Daoy (cell line): ENCODE measurements at regions not wholly inside any gene's neighbourhood (a gene's known extent, or its start where the extent isn't known, plus 50 kb on each side); places are given as distances from the start of the nearest gene placed in this dataset.
"Not testable (repeated sequence)": the region's sequence is repeated elsewhere in the genome, so short reads cannot be mapped to it uniquely, and the experiment has no call there.

Experiments used
- DNase-seq: peaks from one replicate; pipeline ENCODE4 v3.0.0-alpha.2; 2015; ENCODE audit warnings: low read depth

- DNase-seq = peak; percentile 14
Observed at GRCh38 chr4:114087596-114088230, 108.3 kb upstream of the ARSJ start.

GRCh38 chr4:114088481-114088880 is 109.0 kb upstream of the ARSJ start:
- DNase-seq = no peak

- no peak for DNase-seq
Observed at GRCh38 chr4:114091546-114091945, 112.1 kb upstream of the ARSJ start.

GRCh38 chr4:114093221-114093715 is 113.8 kb upstream of the ARSJ start:
- DNase-seq = no peak

- DNase-seq = no peak
Observed at GRCh38 chr4:114100288-114101031, 121.0 kb upstream of the ARSJ start.

- no peak for DNase-seq
Observed at GRCh38 chr4:114103908-114104307, 124.5 kb upstream of the ARSJ start.

GRCh38 chr4:114108869-114109268 is 129.4 kb upstream of the ARSJ start:
- peak; percentile 23 for DNase-seq

- DNase-seq = no peak
Observed at GRCh38 chr4:114109776-114110175, 130.3 kb upstream of the ARSJ start.

GRCh38 chr4:114115526-114115925 is 136.1 kb upstream of the ARSJ start:
- no peak for DNase-seq

GRCh38 chr4:114116861-114117260 is 137.4 kb upstream of the ARSJ start:
- no peak for DNase-seq

- DNase-seq = no peak
Observed at GRCh38 chr4:114121221-114121620, 141.8 kb upstream of the ARSJ start.

GRCh38 chr4:114132199-114132598 is 152.8 kb upstream of the ARSJ start:
- DNase-seq = no peak

- peak; percentile 5 for DNase-seq
Observed at GRCh38 chr4:114132830-114133229, 153.4 kb upstream of the ARSJ start.

GRCh38 chr4:114136069-114136468 is 156.6 kb upstream of the ARSJ start:
- no peak for DNase-seq

GRCh38 chr4:114137984-114138383 is 158.5 kb upstream of the ARSJ start:
- DNase-seq = no peak

GRCh38 chr4:114146947-114147618 is 167.6 kb upstream of the ARSJ start:
- DNase-seq = no peak

GRCh38 chr4:114147619-114148208 is 168.3 kb upstream of the ARSJ start:
- not testable (repeated sequence) for DNase-seq

GRCh38 chr4:114148372-114149070 is 169.1 kb upstream of the ARSJ start:
- not testable (repeated sequence) for DNase-seq

- no peak for DNase-seq
Observed at GRCh38 chr4:114156371-114156770, 176.9 kb upstream of the ARSJ start.

GRCh38 chr4:114161809-114162208 is 182.4 kb upstream of the ARSJ start:
- DNase-seq = no peak

GRCh38 chr4:114163051-114163450 is 183.6 kb upstream of the ARSJ start:
- DNase-seq = no peak

GRCh38 chr4:114173968-114174367 is 194.5 kb upstream of the ARSJ start:
- no peak for DNase-seq
